ENCODE measurements at regions not wholly inside any gene's neighbourhood (a gene's known extent, or its start where the extent isn't known, plus 50 kb on each side); places are given as distances from the start of the nearest gene placed in this dataset.

GRCh38 chr5:44646016-44646415 is 162.7 kb upstream of the MRPS30 start:
- Histone ChIP-seq H4K20me1 (ENCODE audit: control insufficient read depth, insufficient read depth, low read depth, low read length) (no peaks in the 10 kb centered on the region), H3K36me3 (ENCODE audit: control insufficient read depth, low read length) (no peaks in the 10 kb centered on the region), H3K4me3 (ENCODE audit: low read length) (no peak overlapping the region), H3K27ac (ENCODE audit: low read depth, low read length) (no peak overlapping the region), H3K79me2 (ENCODE audit: control insufficient read depth, low read length) (no peaks in the 10 kb centered on the region), H3K4me1 (ENCODE audit: control insufficient read depth, low read length) (no peaks in the 10 kb centered on the region), H3K4me2 (ENCODE audit: low read length) (no peak overlapping the region), H3F3A (ENCODE audit: control insufficient read depth, insufficient read depth) (no peaks in the 10 kb centered on the region), H3K9me3 (ENCODE audit: control insufficient read depth, insufficient read depth, low read length) (no peaks in the 10 kb centered on the region), H3K9me2 (replicated peaks; ENCODE audit: control insufficient read depth, low read length) (no peaks in the 10 kb centered on the region), H3K27me3 (ENCODE audit: control insufficient read depth, low read length) (no peaks in the 10 kb centered on the region)
- TF ChIP-seq CTCF (IDR thresholded peaks at IDR 0.05; ENCODE audit: low read depth, low read length, poor library complexity, severe bottlenecking) (no peak), EZH2phosphoT487 (IDR thresholded peaks at IDR 0.05; ENCODE audit: borderline replicate concordance, low read length) (no peak)

- Histone ChIP-seq H3K27me3 (ENCODE audit: control insufficient read depth, low read length) (no peaks in the 10 kb centered on the region), H3K4me2 (ENCODE audit: low read length) (no peak overlapping the region), H4K20me1 (ENCODE audit: control insufficient read depth, insufficient read depth, low read depth, low read length) (no peaks in the 10 kb centered on the region), H3K36me3 (ENCODE audit: control insufficient read depth, low read length) (no peaks in the 10 kb centered on the region), H3K9me3 (ENCODE audit: control insufficient read depth, insufficient read depth, low read length) (no peaks in the 10 kb centered on the region), H3K4me1 (ENCODE audit: control insufficient read depth, low read length) (no peaks in the 10 kb centered on the region), H3K79me2 (ENCODE audit: control insufficient read depth, low read length) (no peaks in the 10 kb centered on the region), H3K4me3 (ENCODE audit: low read length) (no peak overlapping the region), H3K27ac (ENCODE audit: low read depth, low read length) (no peak overlapping the region), H3K9me2 (replicated peaks; ENCODE audit: control insufficient read depth, low read length) (no peaks in the 10 kb centered on the region), H3F3A (ENCODE audit: control insufficient read depth, insufficient read depth) (no peaks in the 10 kb centered on the region)
- TF ChIP-seq EZH2phosphoT487 (IDR thresholded peaks at IDR 0.05; ENCODE audit: borderline replicate concordance, low read length) (no peak), CTCF (IDR thresholded peaks at IDR 0.05; ENCODE audit: low read depth, low read length, poor library complexity, severe bottlenecking) (no peak)
These were observed 163.2 kb upstream of the MRPS30 start for GRCh38 chr5:44645502-44645901.

- no peaks in the 10 kb centered on the region for H3K4me1 ChIP-seq (ENCODE audit: control insufficient read depth, low read length)
- H3K4me3 ChIP-seq (ENCODE audit: low read length): no peak overlapping the region
- H4K20me1 ChIP-seq (ENCODE audit: control insufficient read depth, insufficient read depth, low read depth, low read length): no peaks in the 10 kb centered on the region
- no peaks in the 10 kb centered on the region for H3K9me2 ChIP-seq (replicated peaks; ENCODE audit: control insufficient read depth, low read length)
- no peaks in the 10 kb centered on the region for H3K36me3 ChIP-seq (ENCODE audit: control insufficient read depth, low read length)
- no peaks in the 10 kb centered on the region for H3K9me3 ChIP-seq (ENCODE audit: control insufficient read depth, insufficient read depth, low read length)
- H3K79me2 ChIP-seq (ENCODE audit: control insufficient read depth, low read length): no peaks in the 10 kb centered on the region
- no peak overlapping the region for H3K27ac ChIP-seq (ENCODE audit: low read depth, low read length)
- H3K27me3 ChIP-seq (ENCODE audit: control insufficient read depth, low read length): no peaks in the 10 kb centered on the region
- H3K4me2 ChIP-seq (ENCODE audit: low read length): no peak overlapping the region
- no peak for TF ChIP-seq CTCF (IDR thresholded peaks at IDR 0.05; ENCODE audit: low read depth, low read length, poor library complexity, severe bottlenecking)
- no peak for TF ChIP-seq EZH2phosphoT487 (IDR thresholded peaks at IDR 0.05; ENCODE audit: borderline replicate concordance, low read length)
- H3F3A ChIP-seq (ENCODE audit: control insufficient read depth, insufficient read depth): no peaks in the 10 kb centered on the region
These were observed 164.1 kb upstream of the MRPS30 start for GRCh38 chr5:44644628-44645027.

GRCh38 chr5:44641820-44642219 is 166.9 kb upstream of the MRPS30 start:
- H3K36me3 ChIP-seq (ENCODE audit: control insufficient read depth, low read length): no peaks in the 10 kb centered on the region
- no peaks in the 10 kb centered on the region for H3K9me3 ChIP-seq (ENCODE audit: control insufficient read depth, insufficient read depth, low read length)
- H3K79me2 ChIP-seq (ENCODE audit: control insufficient read depth, low read length): no peaks in the 10 kb centered on the region
- H3F3A ChIP-seq (ENCODE audit: control insufficient read depth, insufficient read depth): no peaks in the 10 kb centered on the region
- no peak overlapping the region for H3K27ac ChIP-seq (ENCODE audit: low read depth, low read length)
- no peaks in the 10 kb centered on the region for H4K20me1 ChIP-seq (ENCODE audit: control insufficient read depth, insufficient read depth, low read depth, low read length)
- H3K9me2 ChIP-seq (replicated peaks; ENCODE audit: control insufficient read depth, low read length): no peaks in the 10 kb centered on the region
- H3K4me1 ChIP-seq (ENCODE audit: control insufficient read depth, low read length): no peaks in the 10 kb centered on the region
- no peak overlapping the region for H3K4me3 ChIP-seq (ENCODE audit: low read length)
- no peak for TF ChIP-seq CTCF (IDR thresholded peaks at IDR 0.05; ENCODE audit: low read depth, low read length, poor library complexity, severe bottlenecking)
- TF ChIP-seq EZH2phosphoT487 (IDR thresholded peaks at IDR 0.05; ENCODE audit: borderline replicate concordance, low read length): no peak
- H3K27me3 ChIP-seq (ENCODE audit: control insufficient read depth, low read length): no peaks in the 10 kb centered on the region
- H3K4me2 ChIP-seq (ENCODE audit: low read length): no peak overlapping the region

All from DOHH2 (cell line).